ENCODE measurements at regions not wholly inside any gene's neighbourhood (a gene's known extent, or its start where the extent isn't known, plus 50 kb on each side); places are given as distances from the start of the nearest gene placed in this dataset.

- DNase-seq = no peak
Observed at GRCh38 chr4:14865031-14865366, 137.3 kb upstream of the CPEB2 start.

- no peak for DNase-seq
Observed at GRCh38 chr4:14865804-14866203, 136.5 kb upstream of the CPEB2 start.

GRCh38 chr4:14867847-14868246 is 134.4 kb upstream of the CPEB2 start:
- no peak for DNase-seq

DNA sequence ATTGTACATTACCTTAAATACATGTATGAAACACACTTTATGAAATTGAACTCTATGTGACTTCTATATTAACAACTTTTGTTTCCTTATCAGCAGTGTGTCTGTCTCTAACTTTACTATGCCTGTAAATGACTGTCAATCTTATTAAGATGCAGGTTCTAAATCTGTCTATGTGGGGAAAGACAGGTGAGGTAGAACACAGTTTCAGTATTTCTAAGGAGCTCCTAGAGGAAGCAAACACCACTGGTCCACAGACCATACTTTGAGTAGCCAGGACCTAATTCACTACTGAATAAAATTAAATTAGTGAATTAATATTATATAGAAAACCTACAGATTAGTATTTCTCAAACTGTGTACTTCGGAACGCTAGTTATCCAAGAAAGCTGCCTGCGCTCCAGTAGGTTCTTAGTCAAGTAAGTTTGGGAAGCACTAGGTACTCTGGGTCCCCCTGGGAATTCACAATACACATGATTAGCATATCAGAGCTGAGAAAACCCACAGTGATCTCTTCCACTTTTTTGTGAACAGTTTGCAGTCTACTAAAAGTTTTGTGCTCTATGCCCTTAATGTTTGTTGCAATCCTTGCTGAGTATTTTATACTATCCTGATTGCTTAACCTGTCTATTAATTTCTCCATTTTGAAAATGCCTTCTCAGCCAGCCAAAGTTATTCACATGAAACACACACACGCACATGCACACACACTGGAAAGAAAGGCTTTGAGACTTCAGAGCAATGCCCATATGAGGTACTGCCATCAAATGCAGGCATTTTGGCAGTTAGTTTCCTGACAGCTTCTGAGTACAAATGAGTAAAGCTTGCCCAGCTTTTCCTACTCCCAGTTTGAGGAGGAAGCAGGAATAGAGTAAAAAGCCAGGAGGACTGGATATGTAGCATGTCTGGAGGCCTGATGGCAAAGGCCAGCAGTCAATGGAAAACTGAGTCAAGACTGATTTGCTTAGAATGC is 133.6 kb upstream of the CPEB2 start:
- DNase-seq = no peak

GRCh38 chr4:14871676-14872430 is 130.4 kb upstream of the CPEB2 start:
- no peak for DNase-seq

- no peak for DNase-seq
Observed at GRCh38 chr4:14874990-14875389, 127.3 kb upstream of the CPEB2 start.

GRCh38 chr4:14877246-14878225 is 124.7 kb upstream of the CPEB2 start:
- no peak for DNase-seq

DNA sequence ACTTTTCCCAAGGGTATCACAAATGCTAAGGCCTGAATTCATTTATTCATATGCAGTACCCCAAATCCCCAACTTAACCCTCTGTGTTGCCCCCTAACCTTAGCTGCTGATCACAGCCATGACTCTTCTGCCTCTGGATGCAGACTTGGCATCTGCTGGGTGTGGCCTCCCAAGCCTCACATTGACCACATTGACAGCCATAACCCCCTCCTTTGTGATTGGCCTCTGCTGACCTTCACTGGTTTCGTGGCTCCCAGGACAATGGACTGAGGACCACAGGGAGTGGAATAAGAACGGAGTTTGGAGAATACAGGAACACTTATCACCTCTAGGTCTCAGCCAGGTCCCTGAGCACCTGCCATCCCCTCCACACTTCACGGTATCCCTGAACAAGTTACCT is 123.6 kb upstream of the CPEB2 start:
- no peak for DNase-seq

- no peak for DNase-seq
Observed at GRCh38 chr4:14879683-14880082, 122.6 kb upstream of the CPEB2 start.

GRCh38 chr4:14880805-14881204 is 121.5 kb upstream of the CPEB2 start:
- DNase-seq = no peak

GRCh38 chr4:14883166-14883565 is 119.1 kb upstream of the CPEB2 start:
- no peak for DNase-seq

DNA sequence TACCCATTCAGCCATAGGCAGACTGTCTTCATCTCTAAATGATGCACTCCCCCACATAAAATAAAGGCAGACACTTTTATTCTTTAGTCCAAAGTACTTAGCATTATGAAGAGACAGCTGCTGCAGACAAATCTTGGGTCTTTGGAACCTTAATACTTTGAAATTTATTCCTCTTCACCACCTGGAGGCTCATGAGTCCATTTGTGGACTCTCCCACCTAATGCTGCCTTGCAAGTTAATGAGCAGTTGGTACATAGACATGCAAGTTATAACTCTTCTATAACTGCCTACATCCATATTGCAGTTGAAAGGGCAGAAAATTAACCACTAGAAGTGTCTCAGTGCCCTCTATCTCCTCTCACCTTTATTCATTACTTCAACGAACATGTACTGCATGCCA is 118.6 kb upstream of the CPEB2 start:
- DNase-seq = no peak

- DNase-seq = no peak
Observed at GRCh38 chr4:14887842-14888433, 114.3 kb upstream of the CPEB2 start.

GRCh38 chr4:14888790-14889572 is 113.3 kb upstream of the CPEB2 start:
- no peak for DNase-seq

- DNase-seq = no peak
Observed at GRCh38 chr4:14892563-14892962, 109.7 kb upstream of the CPEB2 start.

DNA sequence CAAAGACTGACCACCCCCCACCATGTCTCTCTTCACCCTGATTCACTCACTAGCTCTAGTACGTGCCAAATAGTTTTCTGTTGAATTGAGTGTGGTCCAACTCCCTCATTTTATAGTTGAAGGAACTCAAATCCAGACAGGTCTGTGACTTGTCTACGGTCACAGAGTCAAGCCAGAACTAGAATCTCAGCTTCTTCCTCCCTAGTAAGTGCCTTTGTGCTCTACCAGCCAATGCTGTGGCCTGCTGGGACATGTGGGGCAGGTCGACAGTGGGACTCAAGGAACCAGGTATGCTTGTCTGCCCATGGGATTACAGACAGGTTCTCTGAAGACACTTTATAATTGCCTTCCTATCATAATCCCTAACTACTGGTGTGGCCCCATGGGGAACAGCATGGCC is 108.6 kb upstream of the CPEB2 start:
- no peak for DNase-seq

DNA sequence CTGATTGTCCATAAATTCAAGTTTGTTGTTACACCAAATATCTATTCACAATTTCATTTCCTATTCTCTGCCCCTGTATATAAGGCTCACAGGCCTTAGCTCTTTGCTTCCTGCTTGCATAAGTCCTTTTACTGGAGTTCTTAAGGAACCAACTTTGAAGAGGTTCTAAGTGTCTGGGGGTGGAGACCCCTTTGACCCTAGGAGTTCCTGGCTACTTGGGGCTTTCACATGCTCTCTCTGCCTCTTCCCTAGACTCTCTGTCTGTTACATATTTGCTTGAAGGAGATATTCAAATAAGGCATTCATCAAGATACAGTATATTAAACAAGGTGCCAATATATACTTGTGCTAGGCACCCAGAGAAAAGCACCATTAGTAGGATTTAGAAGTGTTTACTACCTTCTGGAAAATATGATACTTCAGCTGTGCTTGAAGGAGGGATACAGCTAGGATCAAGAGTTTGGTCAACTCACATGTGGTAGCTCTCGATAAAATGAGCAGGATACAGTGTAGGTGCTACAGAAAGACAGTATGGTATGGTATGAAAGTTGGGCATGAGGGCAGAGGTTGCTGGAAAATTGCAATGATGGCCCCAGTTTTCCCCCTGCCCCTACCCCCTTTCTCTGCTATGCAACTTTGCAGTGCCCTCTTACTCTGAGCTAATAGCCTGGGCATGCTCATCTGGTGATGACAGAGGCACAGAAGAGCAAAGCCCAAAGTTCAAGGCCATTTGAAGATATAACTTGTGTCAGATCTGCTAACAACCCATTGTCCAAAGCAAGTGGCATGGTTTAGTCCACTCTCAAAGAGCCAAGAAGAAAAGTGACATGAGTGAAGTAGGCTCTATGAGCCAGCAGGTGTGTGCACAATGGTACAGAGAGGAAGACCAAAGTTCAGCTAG is 107.6 kb upstream of the CPEB2 start:
- no peak for DNase-seq

GRCh38 chr4:14896656-14897175 is 105.6 kb upstream of the CPEB2 start:
- no peak for DNase-seq

- no peak for DNase-seq
Observed at GRCh38 chr4:14897217-14897616, 105.1 kb upstream of the CPEB2 start.

DNA sequence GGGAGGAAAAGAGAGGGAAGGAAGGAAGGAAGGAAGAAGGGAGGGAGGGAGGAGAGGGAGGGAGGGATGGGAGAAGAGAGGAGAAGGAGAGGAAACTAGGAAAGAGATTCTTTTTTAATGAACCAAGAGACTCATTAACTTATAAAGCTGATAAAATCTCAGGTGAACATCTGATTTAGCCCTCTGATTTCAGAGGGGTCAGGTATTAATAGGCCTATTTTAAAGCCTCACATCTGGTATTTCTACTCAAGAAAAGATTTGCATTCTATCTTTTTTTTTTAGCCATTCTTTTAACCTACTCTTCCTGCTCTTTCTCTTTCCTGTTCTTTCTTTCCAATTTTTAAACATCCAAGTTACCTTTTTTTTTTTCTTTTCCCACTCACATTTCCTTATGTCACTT is 103.3 kb upstream of the CPEB2 start:
- DNase-seq = no peak
